ENCODE measurements at regions not wholly inside any gene's neighbourhood (a gene's known extent, or its start where the extent isn't known, plus 50 kb on each side); places are given as distances from the start of the nearest gene placed in this dataset.
A peak's percentile ranks its signal among the peaks of the same experiment; 100 is the strongest.

GRCh38 chr2:146024212-146024743 lies 1504.4 kb upstream of the ZEB2 start:
- no peak for DNase-seq
- in situ Hi-C loops (cut with HindIII; ENCODE audit: low pct_ligation_motif_present, low pct_unique_long_range_greater_than_20kb, low sequenced_read_pairs), result no loop called here

GRCh38 chr2:146004462-146004861 lies 1484.5 kb upstream of the ZEB2 start:
- in situ Hi-C loops (cut with HindIII; ENCODE audit: low pct_ligation_motif_present, low pct_unique_long_range_greater_than_20kb, low sequenced_read_pairs), result no loop called here
- DNase-seq, result no peak

- in situ Hi-C loops (cut with HindIII; ENCODE audit: low pct_ligation_motif_present, low pct_unique_long_range_greater_than_20kb, low sequenced_read_pairs), result no loop called here
- DNase-seq, result no peak
Observed at GRCh38 chr2:146003337-146003736, 1483.4 kb upstream of the ZEB2 start.

- no peak for DNase-seq
- in situ Hi-C loops (cut with HindIII; ENCODE audit: low pct_ligation_motif_present, low pct_unique_long_range_greater_than_20kb, low sequenced_read_pairs), result no loop called here
Observed at GRCh38 chr2:145994910-145995309, 1475.0 kb upstream of the ZEB2 start.

GRCh38 chr2:145992572-145992971 lies 1472.7 kb upstream of the ZEB2 start:
- in situ Hi-C loops (cut with HindIII; ENCODE audit: low pct_ligation_motif_present, low pct_unique_long_range_greater_than_20kb, low sequenced_read_pairs), result no loop called here
- no peak for DNase-seq

- in situ Hi-C loops (cut with HindIII; ENCODE audit: low pct_ligation_motif_present, low pct_unique_long_range_greater_than_20kb, low sequenced_read_pairs), result no loop called here
- no peak for DNase-seq
Observed at GRCh38 chr2:145987793-145988192, 1467.9 kb upstream of the ZEB2 start.

- in situ Hi-C loops (cut with HindIII; ENCODE audit: low pct_ligation_motif_present, low pct_unique_long_range_greater_than_20kb, low sequenced_read_pairs), result no loop called here
- no peak for DNase-seq
Observed at GRCh38 chr2:145985517-145985916, 1465.6 kb upstream of the ZEB2 start.

GRCh38 chr2:145984580-145984979 lies 1464.7 kb upstream of the ZEB2 start:
- peak; percentile 63 for DNase-seq
- in situ Hi-C loops (cut with HindIII; ENCODE audit: low pct_ligation_motif_present, low pct_unique_long_range_greater_than_20kb, low sequenced_read_pairs), result no loop called here

- in situ Hi-C loops (cut with HindIII; ENCODE audit: low pct_ligation_motif_present, low pct_unique_long_range_greater_than_20kb, low sequenced_read_pairs), result no loop called here
- no peak for DNase-seq
Observed at GRCh38 chr2:145980318-145980717, 1460.4 kb upstream of the ZEB2 start.

- in situ Hi-C loops (cut with HindIII; ENCODE audit: low pct_ligation_motif_present, low pct_unique_long_range_greater_than_20kb, low sequenced_read_pairs), result no loop called here
- no peak for DNase-seq
Observed at GRCh38 chr2:145975406-145975805, 1455.5 kb upstream of the ZEB2 start.

GRCh38 chr2:145961846-145962245 lies 1441.9 kb upstream of the ZEB2 start:
- in situ Hi-C loops (cut with HindIII; ENCODE audit: low pct_ligation_motif_present, low pct_unique_long_range_greater_than_20kb, low sequenced_read_pairs), result no loop called here
- DNase-seq, result no peak

- in situ Hi-C loops (cut with HindIII; ENCODE audit: low pct_ligation_motif_present, low pct_unique_long_range_greater_than_20kb, low sequenced_read_pairs), result no loop called here
- no peak for DNase-seq
Observed at GRCh38 chr2:145960479-145961163, 1440.7 kb upstream of the ZEB2 start.

GRCh38 chr2:145958611-145959010 lies 1438.7 kb upstream of the ZEB2 start:
- in situ Hi-C loops (cut with HindIII; ENCODE audit: low pct_ligation_motif_present, low pct_unique_long_range_greater_than_20kb, low sequenced_read_pairs), result no loop called here
- DNase-seq, result no peak

- no peak for DNase-seq
- in situ Hi-C loops (cut with HindIII; ENCODE audit: low pct_ligation_motif_present, low pct_unique_long_range_greater_than_20kb, low sequenced_read_pairs), result no loop called here
Observed at GRCh38 chr2:145957929-145958328, 1438.0 kb upstream of the ZEB2 start.

GRCh38 chr2:145939949-145940348 lies 1420.0 kb upstream of the ZEB2 start:
- in situ Hi-C loops (cut with HindIII; ENCODE audit: low pct_ligation_motif_present, low pct_unique_long_range_greater_than_20kb, low sequenced_read_pairs), result no loop called here

GRCh38 chr2:145935016-145935415 lies 1415.1 kb upstream of the ZEB2 start:
- in situ Hi-C loops (cut with HindIII; ENCODE audit: low pct_ligation_motif_present, low pct_unique_long_range_greater_than_20kb, low sequenced_read_pairs), result no loop called here
- no peak for DNase-seq

More at GRCh38 chr2:145939949-145940348, 1420.0 kb upstream of the ZEB2 start:
- DNase-seq, result no peak

GRCh38 chr2:145931781-145932395 lies 1412.0 kb upstream of the ZEB2 start:
- in situ Hi-C loops (cut with HindIII; ENCODE audit: low pct_ligation_motif_present, low pct_unique_long_range_greater_than_20kb, low sequenced_read_pairs), result no loop called here
- no peak for DNase-seq

- no peak for DNase-seq
- in situ Hi-C loops (cut with HindIII; ENCODE audit: low pct_ligation_motif_present, low pct_unique_long_range_greater_than_20kb, low sequenced_read_pairs), result no loop called here
Observed at GRCh38 chr2:145930318-145930717, 1410.4 kb upstream of the ZEB2 start.

- in situ Hi-C loops (cut with HindIII; ENCODE audit: low pct_ligation_motif_present, low pct_unique_long_range_greater_than_20kb, low sequenced_read_pairs), result no loop called here
- no peak for DNase-seq
Observed at GRCh38 chr2:145927131-145927950, 1407.4 kb upstream of the ZEB2 start.
